Neural cell (in vitro differentiated cells): ENCODE measurements at regions not wholly inside any gene's neighbourhood (a gene's known extent, or its start where the extent isn't known, plus 50 kb on each side); places are given as distances from the start of the nearest gene placed in this dataset.

Experiments used
- H2AFZ ChIP-seq: fragments of 200-600, 300-800 bp; sonication (generic), shearing (Covaris generic); 2 replicates; pipeline ENCODE4 v1.6.0; 2014; ENCODE audit warnings: low read depth, mild to moderate bottlenecking, antibody characterized with exemption, low read length, moderate library complexity
- H3F3A ChIP-seq: fragments of 200-600 bp; shearing (Covaris generic); 2 replicates; pipeline ENCODE4 v1.6.1; 2016; ENCODE audit warnings: mild to moderate bottlenecking, moderate library complexity, mixed read lengths, antibody characterized with exemption, low read length; ENCODE audit not compliant: insufficient read depth, poor library complexity, severe bottlenecking
- H3K27ac ChIP-seq: fragments of 200-600, 300-800 bp; sonication (generic), shearing (Covaris generic); 2 replicates; pipeline ENCODE4 v1.5.1; 2014; ENCODE audit warnings: mild to moderate bottlenecking, low read length, moderate library complexity
- H3K27me3 ChIP-seq: fragments of 300-800, 200-600 bp; sonication (generic), shearing (Covaris generic); 2 replicates; pipeline ENCODE4 v1.6.0; 2014; ENCODE audit warnings: mild to moderate bottlenecking, low read depth, low read length, moderate library complexity; ENCODE audit not compliant: insufficient read depth
- H3K36me3 ChIP-seq: fragments of 300-800, 200-600 bp; sonication (generic), shearing (Covaris generic); 2 replicates; pipeline ENCODE4 v1.5.1; 2014; ENCODE audit warnings: mild to moderate bottlenecking, antibody characterized with exemption, low read length, moderate library complexity; ENCODE audit not compliant: insufficient read depth
- H3K4me2 ChIP-seq: fragments of 300-800, 200-600 bp; sonication (generic), shearing (Covaris generic); 2 replicates; pipeline ENCODE4 v1.6.0; 2014; ENCODE audit warnings: mild to moderate bottlenecking, low read length
- H3K4me3 ChIP-seq: fragments of 300-800, 200-600 bp; sonication (generic), shearing (Covaris generic); 2 replicates; pipeline ENCODE4 v1.5.1; 2014; ENCODE audit warnings: mild to moderate bottlenecking, low read length, moderate library complexity
- H3K79me2 ChIP-seq: fragments of 200-600 bp; shearing (Covaris generic); replicated peaks from 2 replicates; pipeline ENCODE4 v1.6.0; 2014; ENCODE audit warnings: mild to moderate bottlenecking, low read length, moderate library complexity; ENCODE audit not compliant: insufficient read depth
- H3K9ac ChIP-seq: fragments of 300-800, 200-600 bp; sonication (generic), shearing (Covaris generic); 2 replicates; pipeline ENCODE4 v1.6.1; 2016; ENCODE audit warnings: mild to moderate bottlenecking, low read length, mixed read lengths
- H3K9me2 ChIP-seq: fragments of 200-600 bp; shearing (Covaris generic); 2 replicates; pipeline ENCODE4 v1.6.1; 2016; ENCODE audit warnings: mild to moderate bottlenecking, low read length, mixed read lengths; ENCODE audit not compliant: insufficient read depth
- H3K9me3 ChIP-seq: fragments of 200-600, 300-800 bp; sonication (generic), shearing (Covaris generic); 2 replicates; pipeline ENCODE4 v1.6.1; 2016; ENCODE audit warnings: mild to moderate bottlenecking, mixed run types, low read length, moderate library complexity, mixed read lengths
- H4K20me1 ChIP-seq: fragments of 200-600 bp; shearing (Covaris generic); 2 replicates; pipeline ENCODE4 v1.6.1; 2016; ENCODE audit warnings: mild to moderate bottlenecking, mixed run types; ENCODE audit not compliant: insufficient read depth
- EP300 ChIP-seq: fragments of 450-650 bp; conservative IDR thresholded peaks from 2 replicates; pipeline ENCODE4 v1.6.1; 2014; ENCODE audit warnings: antibody characterized with exemption, mild to moderate bottlenecking, moderate library complexity; ENCODE audit not compliant: poor library complexity, severe bottlenecking
- EZH2 ChIP-seq: fragments of 200-600, 300-800 bp; shearing (Covaris generic), sonication (generic); IDR thresholded peaks from 2 replicates; pipeline ENCODE4 v1.6.1; 2014; ENCODE audit warnings: antibody characterized with exemption, low read length, borderline replicate concordance, mild to moderate bottlenecking; ENCODE audit not compliant: insufficient read depth, poor library complexity, severe bottlenecking
- MXI1 ChIP-seq: fragments of 450-650 bp; conservative IDR thresholded peaks from 2 replicates; pipeline ENCODE4 v1.6.1; 2014; ENCODE audit warnings: antibody characterized with exemption, mild to moderate bottlenecking; ENCODE audit not compliant: poor library complexity, severe bottlenecking
- POLR2AphosphoS5 ChIP-seq: IDR thresholded peaks from 2 replicates; pipeline ENCODE4 v1.6.1; 2012
- RAD21 ChIP-seq: fragments of 450-650 bp; conservative IDR thresholded peaks from 2 replicates; pipeline ENCODE4 v1.6.1; 2014; ENCODE audit warnings: antibody characterized with exemption, mild to moderate bottlenecking, moderate library complexity
- SMC3 ChIP-seq: fragments of 450-650 bp; conservative IDR thresholded peaks from 2 replicates; pipeline ENCODE4 v1.6.1; 2014; ENCODE audit warnings: antibody characterized with exemption, mild to moderate bottlenecking, moderate library complexity; ENCODE audit not compliant: poor library complexity
- TAF1 ChIP-seq: IDR thresholded peaks from 2 replicates; pipeline ENCODE4 v1.6.1; 2012; ENCODE audit warnings: low read depth
- TF ChIP-seq, protein P1 (sequence below): IDR thresholded peaks from 2 replicates; pipeline ENCODE4 v1.6.1; 2012; ENCODE audit warnings: borderline replicate concordance
- TF ChIP-seq, protein P2 (sequence below): fragments of 450-650 bp; IDR thresholded peaks from 2 replicates; pipeline ENCODE4 v1.5.1; 2014; ENCODE audit warnings: antibody characterized with exemption, mild to moderate bottlenecking, moderate library complexity; ENCODE audit not compliant: poor library complexity, severe bottlenecking

DNA sequence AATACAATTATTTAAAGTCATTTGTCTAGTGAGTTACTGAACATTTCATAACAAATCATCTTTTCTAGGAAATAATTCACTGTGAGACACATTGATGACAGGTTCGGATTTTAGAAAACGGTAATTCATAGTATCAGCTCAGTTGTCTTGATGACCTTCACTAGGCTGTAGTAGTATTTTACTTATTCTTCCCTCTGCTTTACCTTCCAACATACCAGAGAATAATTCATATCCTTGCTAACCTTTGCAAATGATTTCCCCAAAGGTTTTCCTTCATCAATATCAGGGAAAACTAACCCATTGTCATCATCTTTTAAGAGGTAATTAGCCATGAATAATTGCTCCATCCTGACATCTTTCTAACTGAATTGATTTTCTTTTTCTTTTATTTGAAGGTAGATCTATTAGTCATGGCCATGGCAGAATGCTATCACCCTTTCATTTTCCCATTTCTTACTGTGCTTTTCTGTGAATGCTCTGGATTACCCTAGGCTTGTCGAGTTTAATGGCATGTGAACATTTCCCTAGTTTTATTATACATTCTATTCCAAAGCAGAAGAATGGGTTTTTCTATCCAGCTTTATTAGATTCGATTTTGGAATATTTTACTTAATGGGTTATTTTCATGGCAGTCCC, 299.2 kb downstream of the OLFM4 start:
- H3K27me3 ChIP-seq, result no peaks in the 10 kb centered on the region
- H3K4me2 ChIP-seq, result no peak overlapping the region
- H3K36me3 ChIP-seq, result no peaks in the 10 kb centered on the region
- H3F3A ChIP-seq, result no peaks in the 10 kb centered on the region
- H2AFZ ChIP-seq, result no peak overlapping the region
- H3K4me3 ChIP-seq, result no peak overlapping the region
- H3K79me2 ChIP-seq, result no peaks in the 10 kb centered on the region
- no peak overlapping the region for H3K9ac ChIP-seq
- TF ChIP-seq EZH2, result no peak
- TF ChIP-seq, protein P1, sequence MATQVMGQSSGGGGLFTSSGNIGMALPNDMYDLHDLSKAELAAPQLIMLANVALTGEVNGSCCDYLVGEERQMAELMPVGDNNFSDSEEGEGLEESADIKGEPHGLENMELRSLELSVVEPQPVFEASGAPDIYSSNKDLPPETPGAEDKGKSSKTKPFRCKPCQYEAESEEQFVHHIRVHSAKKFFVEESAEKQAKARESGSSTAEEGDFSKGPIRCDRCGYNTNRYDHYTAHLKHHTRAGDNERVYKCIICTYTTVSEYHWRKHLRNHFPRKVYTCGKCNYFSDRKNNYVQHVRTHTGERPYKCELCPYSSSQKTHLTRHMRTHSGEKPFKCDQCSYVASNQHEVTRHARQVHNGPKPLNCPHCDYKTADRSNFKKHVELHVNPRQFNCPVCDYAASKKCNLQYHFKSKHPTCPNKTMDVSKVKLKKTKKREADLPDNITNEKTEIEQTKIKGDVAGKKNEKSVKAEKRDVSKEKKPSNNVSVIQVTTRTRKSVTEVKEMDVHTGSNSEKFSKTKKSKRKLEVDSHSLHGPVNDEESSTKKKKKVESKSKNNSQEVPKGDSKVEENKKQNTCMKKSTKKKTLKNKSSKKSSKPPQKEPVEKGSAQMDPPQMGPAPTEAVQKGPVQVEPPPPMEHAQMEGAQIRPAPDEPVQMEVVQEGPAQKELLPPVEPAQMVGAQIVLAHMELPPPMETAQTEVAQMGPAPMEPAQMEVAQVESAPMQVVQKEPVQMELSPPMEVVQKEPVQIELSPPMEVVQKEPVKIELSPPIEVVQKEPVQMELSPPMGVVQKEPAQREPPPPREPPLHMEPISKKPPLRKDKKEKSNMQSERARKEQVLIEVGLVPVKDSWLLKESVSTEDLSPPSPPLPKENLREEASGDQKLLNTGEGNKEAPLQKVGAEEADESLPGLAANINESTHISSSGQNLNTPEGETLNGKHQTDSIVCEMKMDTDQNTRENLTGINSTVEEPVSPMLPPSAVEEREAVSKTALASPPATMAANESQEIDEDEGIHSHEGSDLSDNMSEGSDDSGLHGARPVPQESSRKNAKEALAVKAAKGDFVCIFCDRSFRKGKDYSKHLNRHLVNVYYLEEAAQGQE, result no peak
- peak; percentile 35 for TF ChIP-seq EP300
- TF ChIP-seq SMC3, result no peak
- no peak for TF ChIP-seq TAF1
- H3K27ac ChIP-seq, result no peak overlapping the region
- H4K20me1 ChIP-seq, result no peaks in the 10 kb centered on the region
- no peaks in the 10 kb centered on the region for H3K9me3 ChIP-seq
- no peaks in the 10 kb centered on the region for H3K9me2 ChIP-seq

DNA sequence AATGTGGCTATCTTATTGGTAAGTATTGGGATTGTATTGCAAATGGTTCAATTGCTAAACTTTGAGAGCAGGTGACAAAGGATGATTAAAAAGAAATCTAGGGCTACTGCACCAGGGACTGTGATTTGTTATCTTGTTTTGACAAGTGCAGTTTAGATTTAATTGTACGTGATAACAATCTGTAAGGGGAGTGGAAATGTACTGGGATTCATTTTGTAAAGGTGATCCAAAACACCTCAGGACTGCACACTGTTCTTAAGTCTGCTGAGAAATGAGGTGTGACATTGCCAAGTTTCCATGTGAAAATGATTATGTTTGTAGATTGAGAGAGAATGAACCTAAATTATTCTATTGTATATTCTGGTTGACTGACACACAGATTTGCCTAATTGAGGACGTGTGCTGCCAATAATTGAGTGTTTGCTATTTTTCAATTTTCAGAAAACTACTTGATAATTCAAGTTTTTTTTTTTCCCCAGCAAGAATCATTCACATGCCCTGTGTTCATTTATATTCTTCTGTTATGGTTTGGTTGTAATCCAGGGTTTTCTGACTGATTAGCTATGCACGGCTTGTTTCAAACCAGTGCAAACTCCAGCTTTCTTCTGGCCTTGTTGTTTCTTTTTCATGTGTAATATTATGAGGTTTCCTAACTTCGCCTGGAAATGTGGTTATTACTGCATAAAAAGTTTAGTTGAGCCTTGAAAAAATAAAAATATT, 308.0 kb downstream of the OLFM4 start:
- TF ChIP-seq TAF1, result no peak
- TF ChIP-seq, protein P1, result no peak
- TF ChIP-seq, protein P2, sequence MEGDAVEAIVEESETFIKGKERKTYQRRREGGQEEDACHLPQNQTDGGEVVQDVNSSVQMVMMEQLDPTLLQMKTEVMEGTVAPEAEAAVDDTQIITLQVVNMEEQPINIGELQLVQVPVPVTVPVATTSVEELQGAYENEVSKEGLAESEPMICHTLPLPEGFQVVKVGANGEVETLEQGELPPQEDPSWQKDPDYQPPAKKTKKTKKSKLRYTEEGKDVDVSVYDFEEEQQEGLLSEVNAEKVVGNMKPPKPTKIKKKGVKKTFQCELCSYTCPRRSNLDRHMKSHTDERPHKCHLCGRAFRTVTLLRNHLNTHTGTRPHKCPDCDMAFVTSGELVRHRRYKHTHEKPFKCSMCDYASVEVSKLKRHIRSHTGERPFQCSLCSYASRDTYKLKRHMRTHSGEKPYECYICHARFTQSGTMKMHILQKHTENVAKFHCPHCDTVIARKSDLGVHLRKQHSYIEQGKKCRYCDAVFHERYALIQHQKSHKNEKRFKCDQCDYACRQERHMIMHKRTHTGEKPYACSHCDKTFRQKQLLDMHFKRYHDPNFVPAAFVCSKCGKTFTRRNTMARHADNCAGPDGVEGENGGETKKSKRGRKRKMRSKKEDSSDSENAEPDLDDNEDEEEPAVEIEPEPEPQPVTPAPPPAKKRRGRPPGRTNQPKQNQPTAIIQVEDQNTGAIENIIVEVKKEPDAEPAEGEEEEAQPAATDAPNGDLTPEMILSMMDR, result no peak
- no peak for TF ChIP-seq EP300
- TF ChIP-seq RAD21, result no peak
- TF ChIP-seq SMC3, result no peak
- no peak for TF ChIP-seq EZH2
- no peak for TF ChIP-seq MXI1
- no peak for TF ChIP-seq POLR2AphosphoS5
- H2AFZ ChIP-seq, result no peak overlapping the region
- H3K9me3 ChIP-seq, result no peaks in the 10 kb centered on the region
- H4K20me1 ChIP-seq, result no peaks in the 10 kb centered on the region
- no peaks in the 10 kb centered on the region for H3K79me2 ChIP-seq
- no peak overlapping the region for H3K27ac ChIP-seq
- H3K4me3 ChIP-seq, result no peak overlapping the region
- H3K36me3 ChIP-seq, result no peaks in the 10 kb centered on the region
- no peaks in the 10 kb centered on the region for H3F3A ChIP-seq
- no peaks in the 10 kb centered on the region for H3K9me2 ChIP-seq
- H3K9ac ChIP-seq, result no peak overlapping the region
- no peak overlapping the region for H3K4me2 ChIP-seq
- no peaks in the 10 kb centered on the region for H3K27me3 ChIP-seq
